Suprapubic skin (tissue), 4 donors: ENCODE measurements at regions not wholly inside any gene's neighbourhood (a gene's known extent, or its start where the extent isn't known, plus 50 kb on each side); places are given as distances from the start of the nearest gene placed in this dataset.

Experiments used
- DNase-seq, 2 donors: peaks; one replicate each; pipeline ENCODE4 v3.0.0-alpha.2; 2019; ENCODE audit warnings: low spot score in 2 of 2
- H3K27ac ChIP-seq: fragments of 200-600 bp; sonication (generic); one replicate; pipeline ENCODE4 v1.5.1; 2019
- H3K27me3 ChIP-seq: fragments of 200-600 bp; sonication (generic); one replicate; pipeline ENCODE4 v1.5.1; 2019
- H3K36me3 ChIP-seq: fragments of 200-600 bp; sonication (generic); one replicate; pipeline ENCODE4 v1.5.1; 2019
- H3K4me1 ChIP-seq: fragments of 200-600 bp; sonication (generic); one replicate; pipeline ENCODE4 v1.5.1; 2019
- H3K4me3 ChIP-seq: fragments of 200-600 bp; sonication (generic); one replicate; pipeline ENCODE4 v1.5.1; 2019; ENCODE audit warnings: mild to moderate bottlenecking
- H3K9me3 ChIP-seq: fragments of 200-600 bp; sonication (generic); one replicate; pipeline ENCODE4 v1.5.1; 2019
- CTCF ChIP-seq, 2 donors: fragments of 200-600 bp in 1 of 2; fragments of 450-650 bp in 1 of 2; sonication (generic) in 1 of 2; IDR thresholded peaks; one replicate each; pipeline ENCODE4 v1.5.1; 2016 to 2019; ENCODE audit warnings: antibody characterized with exemption in 2 of 2, mild to moderate bottlenecking in 1 of 2, moderate library complexity in 1 of 2
- EP300 ChIP-seq: sonication (generic); formaldehyde crosslinking; IDR thresholded peaks from one replicate; pipeline ENCODE4 v1.6.1; 2017; ENCODE audit warnings: antibody characterized with exemption
- POLR2A ChIP-seq, 2 donors: fragments of 450-650 bp; IDR thresholded peaks; one replicate each; pipeline ENCODE4 v1.6.1; 2017; ENCODE audit warnings: antibody characterized with exemption in 2 of 2, mild to moderate bottlenecking in 2 of 2, moderate library complexity in 2 of 2
- POLR2AphosphoS5 ChIP-seq, 3 donors: sonication (generic); formaldehyde crosslinking; IDR thresholded peaks; one replicate each; pipeline ENCODE4 v1.6.1; 2017; ENCODE audit warnings: antibody characterized with exemption in 3 of 3
- WGBS: methylation state at CpG from one replicate; pipeline ENCODE4 v1.1.5; 2018; 5-methylcytosine and 5-hydroxymethylcytosine counted together

DNA sequence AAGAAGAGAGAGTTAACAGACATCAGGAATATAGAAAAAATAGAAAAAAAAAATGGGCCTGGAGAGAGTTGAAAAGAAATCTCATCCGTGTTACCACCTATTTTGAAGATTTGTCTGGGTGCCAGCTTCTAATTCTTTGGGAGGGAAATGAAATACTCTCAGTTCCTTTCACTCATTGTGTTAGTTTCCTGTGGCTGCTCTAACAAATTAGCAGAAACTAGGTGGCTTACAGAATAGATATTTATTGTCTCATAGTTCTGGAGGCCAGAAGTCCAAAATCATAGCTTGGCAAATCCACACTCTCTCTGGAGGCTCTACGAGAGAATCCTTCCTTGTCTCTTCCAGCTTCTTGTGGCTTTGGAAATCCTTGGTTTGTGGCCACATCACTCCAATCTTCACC is 225.1 kb upstream of the BTBD3 start:
- H3K4me3 ChIP-seq: no peak overlapping the region
- peaks cover 3% of the 10 kb centered on the region for H3K9me3 ChIP-seq
- 34% methylated on average over 2 of the region's 2 CpGs for WGBS
- H3K27ac ChIP-seq: no peak overlapping the region
- no peaks in the 10 kb centered on the region for H3K36me3 ChIP-seq
- TF ChIP-seq EP300: no peak
- no peak for TF ChIP-seq POLR2A (IDR thresholded peaks at IDR 0.05)
- no peak for TF ChIP-seq POLR2AphosphoS5 (IDR thresholded peaks at IDR 0.05)
- TF ChIP-seq CTCF (IDR thresholded peaks at IDR 0.05): no peak
- DNase-seq: no peak
- no peaks in the 10 kb centered on the region for H3K27me3 ChIP-seq
- H3K4me1 ChIP-seq: no peaks in the 10 kb centered on the region

- TF ChIP-seq CTCF (IDR thresholded peaks at IDR 0.05): no peak
- no peak for TF ChIP-seq EP300
- no peak for TF ChIP-seq POLR2A (IDR thresholded peaks at IDR 0.05)
- no peak for TF ChIP-seq POLR2AphosphoS5 (IDR thresholded peaks at IDR 0.05)
- Histone ChIP-seq H3K27ac (no peak overlapping the region), H3K4me1 (no peaks in the 10 kb centered on the region), H3K4me3 (no peak overlapping the region), H3K36me3 (no peaks in the 10 kb centered on the region), H3K9me3 (peaks cover 3% of the 10 kb centered on the region), H3K27me3 (no peaks in the 10 kb centered on the region)
- no peak for DNase-seq
- 81% methylated on average over 5 of the region's 5 CpGs for WGBS
Observed at GRCh38 chr20:11694467-11694866, 223.2 kb upstream of the BTBD3 start.

GRCh38 chr20:11697055-11697454 is 220.6 kb upstream of the BTBD3 start:
- Histone ChIP-seq H3K36me3 (no peaks in the 10 kb centered on the region), H3K4me3 (no peak overlapping the region), H3K27ac (no peak overlapping the region), H3K4me1 (no peaks in the 10 kb centered on the region), H3K27me3 (no peaks in the 10 kb centered on the region), H3K9me3 (peaks cover 3% of the 10 kb centered on the region)
- DNase-seq: no peak
- TF ChIP-seq POLR2AphosphoS5 (IDR thresholded peaks at IDR 0.05): no peak
- WGBS: 75% methylated on average over 3 of the region's 3 CpGs

- no peak for DNase-seq
- WGBS: 100% methylated on average over 1 of the region's 1 CpG
- Histone ChIP-seq H3K27me3 (no peaks in the 10 kb centered on the region), H3K4me1 (no peaks in the 10 kb centered on the region), H3K4me3 (no peak overlapping the region), H3K9me3 (peaks cover 3% of the 10 kb centered on the region), H3K36me3 (no peaks in the 10 kb centered on the region), H3K27ac (no peak overlapping the region)
- no peak for TF ChIP-seq POLR2AphosphoS5 (IDR thresholded peaks at IDR 0.05)
- no peak for TF ChIP-seq EP300
- no peak for TF ChIP-seq CTCF (IDR thresholded peaks at IDR 0.05)
- TF ChIP-seq POLR2A (IDR thresholded peaks at IDR 0.05): no peak
Observed at GRCh38 chr20:11697646-11698045, 220.0 kb upstream of the BTBD3 start.

GRCh38 chr20:11698124-11698523 is 219.6 kb upstream of the BTBD3 start:
- no peak for DNase-seq
- Histone ChIP-seq H3K9me3 (peaks cover 3% of the 10 kb centered on the region), H3K4me1 (no peaks in the 10 kb centered on the region), H3K27me3 (no peaks in the 10 kb centered on the region), H3K4me3 (no peak overlapping the region), H3K27ac (no peak overlapping the region), H3K36me3 (no peaks in the 10 kb centered on the region)
- TF ChIP-seq CTCF (IDR thresholded peaks at IDR 0.05) (no peak), POLR2A (IDR thresholded peaks at IDR 0.05) (no peak), POLR2AphosphoS5 (IDR thresholded peaks at IDR 0.05) (no peak), EP300 (no peak)

DNA sequence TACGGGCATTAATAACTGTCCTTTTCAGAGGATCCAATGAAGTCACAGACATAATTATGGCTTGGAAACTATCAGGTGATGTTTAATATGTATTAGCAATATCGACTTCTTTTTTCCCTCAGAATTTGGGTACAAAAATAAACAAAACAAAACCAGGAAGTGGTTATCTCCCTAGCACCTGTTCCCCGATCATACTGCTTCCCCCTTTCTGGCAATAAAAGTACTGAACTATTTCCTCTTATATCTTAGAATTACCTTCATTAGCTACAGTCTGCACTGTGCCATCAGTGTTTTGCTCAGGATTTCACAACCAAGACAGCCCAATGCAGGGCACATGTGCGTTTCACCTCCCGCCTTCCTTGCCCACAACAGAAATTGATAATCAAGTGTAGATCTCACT is 216.9 kb upstream of the BTBD3 start:
- DNase-seq: no peak
- no peak for TF ChIP-seq POLR2AphosphoS5 (IDR thresholded peaks at IDR 0.05)
- no peak for TF ChIP-seq POLR2A (IDR thresholded peaks at IDR 0.05)
- no peak for TF ChIP-seq CTCF (IDR thresholded peaks at IDR 0.05)
- no peak for TF ChIP-seq EP300
- WGBS: 70% methylated on average over 5 of the region's 5 CpGs
- Histone ChIP-seq H3K27ac (no peak overlapping the region), H3K4me1 (no peaks in the 10 kb centered on the region), H3K4me3 (no peak overlapping the region), H3K9me3 (peaks cover 3% of the 10 kb centered on the region), H3K27me3 (no peaks in the 10 kb centered on the region), H3K36me3 (no peaks in the 10 kb centered on the region)
